NOMO-1 treated with dmso at 0.1 percent for 144 hours (cell line): ENCODE measurements at regions not wholly inside any gene's neighbourhood (a gene's known extent, or its start where the extent isn't known, plus 50 kb on each side); places are given as distances from the start of the nearest gene placed in this dataset.

Experiments used
- DNase-seq: peaks from one replicate; lab custom pipeline; 2025; ENCODE audit not compliant: unreplicated experiment; lab: John Stamatoyannopoulos, UW

GRCh38 chr2:64312622-64313397 lies 141.2 kb upstream of the LGALSL start:
- DNase-seq = no peak

GRCh38 chr2:64313398-64313723 lies 140.6 kb upstream of the LGALSL start:
- no peak for DNase-seq

- DNase-seq = no peak
Observed at GRCh38 chr2:64315291-64315960, 138.5 kb upstream of the LGALSL start.

GRCh38 chr2:64317707-64318475 lies 136.1 kb upstream of the LGALSL start:
- DNase-seq = no peak

- DNase-seq = no peak
Observed at GRCh38 chr2:64318476-64318748, 135.6 kb upstream of the LGALSL start.

- DNase-seq = no peak
Observed at GRCh38 chr2:64319896-64320295, 134.1 kb upstream of the LGALSL start.

- DNase-seq = no peak
Observed at GRCh38 chr2:64322433-64322832, 131.5 kb upstream of the LGALSL start.

- DNase-seq = no peak
Observed at GRCh38 chr2:64323197-64323596, 130.8 kb upstream of the LGALSL start.

GRCh38 chr2:64324746-64325410 lies 129.1 kb upstream of the LGALSL start:
- no peak for DNase-seq

- no peak for DNase-seq
Observed at GRCh38 chr2:64325477-64325851, 128.5 kb upstream of the LGALSL start.

- DNase-seq = no peak
Observed at GRCh38 chr2:64325852-64326577, 127.9 kb upstream of the LGALSL start.

GRCh38 chr2:64326578-64327050 lies 127.3 kb upstream of the LGALSL start:
- DNase-seq = no peak

- no peak for DNase-seq
Observed at GRCh38 chr2:64327129-64327509, 126.8 kb upstream of the LGALSL start.

- peak; percentile 34 for DNase-seq
Observed at GRCh38 chr2:64327510-64328414, 126.2 kb upstream of the LGALSL start.

GRCh38 chr2:64328415-64328722 lies 125.6 kb upstream of the LGALSL start:
- no peak for DNase-seq

- DNase-seq = no peak
Observed at GRCh38 chr2:64328756-64329155, 125.2 kb upstream of the LGALSL start.

GRCh38 chr2:64329848-64330247 lies 124.1 kb upstream of the LGALSL start:
- DNase-seq = no peak

GRCh38 chr2:64330281-64331113 lies 123.5 kb upstream of the LGALSL start:
- DNase-seq = peak; percentile 50

- no peak for DNase-seq
Observed at GRCh38 chr2:64331114-64331645, 122.8 kb upstream of the LGALSL start.
